NCI-H2227 (cell line): ENCODE measurements at regions not wholly inside any gene's neighbourhood (a gene's known extent, or its start where the extent isn't known, plus 50 kb on each side); places are given as distances from the start of the nearest gene placed in this dataset.
"Not testable (repeated sequence)": the region's sequence is repeated elsewhere in the genome, so short reads cannot be mapped to it uniquely, and the experiment has no call there.

Experiments
- DNase-seq: peaks from one replicate; lab custom pipeline; 2025; ENCODE audit not compliant: unreplicated experiment; lab: John Stamatoyannopoulos, UW

- no peak for DNase-seq
Observed at GRCh38 chrX:1140236-1140681, 72.2 kb downstream of the CRLF2 start.

- DNase-seq = no peak
Observed at GRCh38 chrX:1139185-1139500, 73.3 kb downstream of the CRLF2 start.

GRCh38 chrX:1138476-1139184 lies 73.8 kb downstream of the CRLF2 start:
- no peak for DNase-seq

- no peak for DNase-seq
Observed at GRCh38 chrX:1137531-1137930, 74.9 kb downstream of the CRLF2 start.

GRCh38 chrX:1136582-1136981 lies 75.9 kb downstream of the CRLF2 start:
- DNase-seq = not testable (repeated sequence)

GRCh38 chrX:1134976-1135375 lies 77.5 kb downstream of the CRLF2 start:
- DNase-seq = no peak

- DNase-seq = no peak
Observed at GRCh38 chrX:1134156-1134555, 78.3 kb downstream of the CRLF2 start.

GRCh38 chrX:1126738-1127137 lies 85.7 kb downstream of the CRLF2 start:
- DNase-seq = no peak

- DNase-seq = no peak
Observed at GRCh38 chrX:1124531-1124930, 87.9 kb downstream of the CRLF2 start.

- not testable (repeated sequence) for DNase-seq
Observed at GRCh38 chrX:1122851-1123250, 89.6 kb downstream of the CRLF2 start.

- no peak for DNase-seq
Observed at GRCh38 chrX:1119275-1119674, 93.2 kb downstream of the CRLF2 start.

GRCh38 chrX:1118572-1119199 lies 93.8 kb downstream of the CRLF2 start:
- DNase-seq = no peak

- DNase-seq = not testable (repeated sequence)
Observed at GRCh38 chrX:1115411-1115810, 97.0 kb downstream of the CRLF2 start.

- no peak for DNase-seq
Observed at GRCh38 chrX:1112321-1112720, 100.1 kb downstream of the CRLF2 start.

- no peak for DNase-seq
Observed at GRCh38 chrX:1111601-1112300, 100.7 kb downstream of the CRLF2 start.

GRCh38 chrX:1109580-1110119 lies 102.8 kb downstream of the CRLF2 start:
- DNase-seq = no peak

- no peak for DNase-seq
Observed at GRCh38 chrX:1108501-1109445, 103.7 kb downstream of the CRLF2 start.

GRCh38 chrX:1106478-1107210 lies 105.8 kb downstream of the CRLF2 start:
- no peak for DNase-seq

GRCh38 chrX:1105671-1106419 lies 106.6 kb downstream of the CRLF2 start:
- no peak for DNase-seq
